ENCODE measurements at regions not wholly inside any gene's neighbourhood (a gene's known extent, or its start where the extent isn't known, plus 50 kb on each side); places are given as distances from the start of the nearest gene placed in this dataset.
"Not testable (repeated sequence)": the region's sequence is repeated elsewhere in the genome, so short reads cannot be mapped to it uniquely, and the experiment has no call there.

DNA sequence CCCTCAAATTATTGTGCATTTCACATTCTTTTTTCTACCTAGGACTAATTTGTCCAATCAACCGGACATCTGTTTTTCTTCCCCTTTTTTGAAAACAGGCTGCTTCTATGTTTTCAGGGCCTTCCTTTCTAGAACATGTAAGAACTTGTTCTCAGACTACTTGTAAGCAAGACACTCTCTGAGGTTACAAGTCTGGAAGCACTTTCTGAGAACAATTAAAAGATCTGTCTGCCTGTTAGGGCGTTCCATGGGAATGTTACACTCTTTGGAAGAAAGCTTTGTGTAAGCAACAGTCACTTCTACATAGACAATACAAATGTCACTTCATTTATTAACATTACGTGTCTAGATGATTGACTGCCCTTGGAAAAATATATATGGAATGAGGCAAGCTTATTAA lies 50.9 kb upstream of the HSPB3 start:
- DNase-seq: no peak

DNA sequence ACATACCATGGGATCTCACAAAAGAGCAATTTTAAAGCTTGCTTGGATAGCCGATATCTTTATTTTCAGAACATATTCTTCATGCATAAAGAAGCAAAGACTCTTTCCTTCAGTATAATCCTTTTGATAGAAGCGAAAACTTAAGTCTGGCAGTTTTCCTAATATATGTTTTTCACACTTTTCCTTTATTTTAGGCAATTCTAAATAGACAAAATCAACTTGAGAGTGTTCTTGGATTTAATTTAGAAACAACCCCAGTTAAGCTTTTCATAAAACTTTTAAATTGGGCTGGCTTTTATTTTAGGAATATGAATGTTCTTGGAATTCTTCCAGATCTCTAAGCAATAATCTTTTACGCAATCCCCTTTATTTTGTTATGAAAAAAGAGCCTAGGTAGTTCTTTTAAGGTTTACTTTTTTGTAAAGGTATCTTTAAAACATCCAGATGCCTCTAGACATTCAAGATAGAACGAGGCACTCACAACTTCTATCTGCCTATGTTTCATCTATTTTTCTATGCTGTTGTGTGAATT lies 51.5 kb upstream of the HSPB3 start:
- DNase-seq: no peak

DNA sequence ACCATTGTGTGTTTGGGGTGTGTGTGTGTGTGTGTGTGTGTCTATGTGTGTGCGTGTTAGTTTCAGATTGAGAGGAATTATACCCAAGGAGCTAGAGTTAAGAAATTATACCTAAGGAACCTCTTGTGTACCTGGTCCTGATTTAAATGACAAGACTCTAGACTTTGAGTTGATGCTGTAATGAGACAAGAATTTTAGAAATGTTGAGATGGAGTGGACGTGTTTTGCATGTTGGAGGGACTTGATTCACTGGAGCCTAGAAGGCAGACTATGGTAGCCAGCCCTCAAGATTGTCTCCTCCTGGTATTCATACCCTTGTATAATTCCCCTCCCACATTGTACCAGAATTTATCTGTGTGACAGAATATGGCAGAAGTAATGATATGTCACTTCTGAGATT lies 52.4 kb upstream of the HSPB3 start:
- DNase-seq: no peak

DNA sequence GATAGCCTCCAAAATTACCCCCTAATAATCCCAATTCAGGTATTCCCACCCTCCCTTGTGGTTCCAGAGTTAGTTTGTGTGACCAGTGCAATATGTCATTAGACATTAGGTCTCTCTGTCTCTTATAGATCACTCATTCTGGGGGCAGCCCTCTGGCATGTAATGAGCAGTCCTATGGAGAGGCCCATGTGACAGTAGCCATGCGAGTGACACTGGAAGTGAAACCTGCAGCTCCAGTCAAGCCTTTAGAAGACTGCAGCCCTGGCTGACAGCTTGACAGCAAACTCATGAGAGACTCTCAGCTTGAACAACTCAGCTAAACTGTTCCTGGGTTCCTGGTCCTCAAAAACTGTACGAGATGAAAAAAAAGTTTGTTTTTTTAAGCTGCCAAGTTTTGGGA lies 54.0 kb upstream of the HSPB3 start:
- peak; percentile 37 for DNase-seq

DNA sequence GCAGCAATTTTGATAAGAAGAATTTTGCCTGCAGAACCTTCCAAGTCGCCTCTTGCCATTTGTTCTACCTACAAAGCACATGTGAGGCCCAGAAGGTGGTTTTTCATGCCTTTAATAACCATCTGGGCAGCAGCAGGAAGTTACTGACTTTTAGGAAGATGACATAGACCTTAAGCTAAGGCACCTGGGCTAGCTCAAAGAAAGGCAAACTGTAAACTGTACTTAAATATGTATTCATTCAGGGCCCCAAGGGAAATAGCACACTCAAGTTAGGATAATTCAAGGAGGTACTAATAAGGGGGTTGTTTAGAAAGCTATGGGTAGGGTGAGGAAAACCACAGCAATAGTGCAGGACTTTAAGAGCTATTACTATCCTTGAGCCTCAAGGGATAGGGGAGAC lies 57.3 kb upstream of the HSPB3 start:
- no peak for DNase-seq

DNA sequence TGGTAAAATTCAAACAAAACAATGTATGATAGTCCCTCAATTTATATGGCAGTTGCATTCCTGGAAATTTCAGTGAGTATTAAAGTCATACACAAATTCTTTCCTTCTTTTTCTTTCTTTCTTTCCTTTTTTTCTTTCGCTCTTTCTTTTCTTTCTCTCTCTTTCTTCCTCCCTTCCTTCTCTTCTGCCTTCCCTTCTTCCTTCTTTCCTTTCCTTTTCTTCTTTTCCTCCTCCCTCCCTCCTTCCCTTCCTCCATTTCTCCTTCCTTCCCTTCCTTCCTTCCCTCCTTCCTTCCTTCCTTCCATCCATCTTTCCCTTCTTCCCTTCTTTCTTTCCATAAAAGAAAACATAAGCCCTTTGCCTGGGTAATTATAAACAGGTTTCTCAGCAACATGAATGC lies 58.1 kb upstream of the HSPB3 start:
- DNase-seq: no peak

DNA sequence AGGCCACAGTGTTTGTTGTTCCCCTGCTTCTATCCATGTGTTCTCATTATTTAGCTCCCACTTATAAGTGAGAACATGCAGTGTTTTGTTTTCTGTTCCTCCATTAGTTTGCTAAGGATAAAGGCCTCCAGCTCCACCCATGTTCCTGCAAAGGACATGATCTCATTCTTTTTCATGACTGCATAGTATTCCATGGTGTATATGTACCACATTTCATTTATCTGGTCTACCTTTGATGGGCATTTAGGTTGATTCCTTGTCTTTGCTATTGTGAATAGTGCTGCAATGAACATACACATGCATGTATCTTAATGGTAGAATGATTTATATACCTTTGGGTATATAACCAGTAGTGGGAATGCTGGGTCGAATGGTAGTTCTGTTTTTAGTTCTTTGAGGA lies 62.5 kb upstream of the HSPB3 start:
- not testable (repeated sequence) for DNase-seq

DNA sequence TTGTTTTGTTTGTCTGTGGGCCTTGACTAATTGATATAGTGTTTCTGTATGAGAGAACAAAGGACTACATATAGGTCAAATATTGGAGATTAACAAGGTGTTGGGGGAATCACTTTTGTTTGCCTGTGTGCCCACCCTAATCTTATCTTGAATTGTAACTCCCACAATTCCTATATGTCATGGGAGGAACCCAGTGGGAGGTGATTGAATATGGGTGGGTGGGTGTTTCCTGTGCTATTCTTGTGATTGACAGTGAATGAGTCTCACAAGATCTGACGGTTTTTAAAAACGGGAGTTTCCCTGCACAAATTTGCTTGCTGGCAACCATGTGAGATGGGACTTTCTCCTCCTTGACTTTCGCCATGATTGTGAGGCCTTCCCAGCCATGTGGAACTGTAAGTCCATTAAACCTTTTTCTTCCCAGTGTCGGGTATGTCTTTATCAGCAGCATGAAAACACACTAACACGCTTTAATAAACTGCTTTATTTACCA lies 64.9 kb upstream of the HSPB3 start:
- no peak for DNase-seq

DNA sequence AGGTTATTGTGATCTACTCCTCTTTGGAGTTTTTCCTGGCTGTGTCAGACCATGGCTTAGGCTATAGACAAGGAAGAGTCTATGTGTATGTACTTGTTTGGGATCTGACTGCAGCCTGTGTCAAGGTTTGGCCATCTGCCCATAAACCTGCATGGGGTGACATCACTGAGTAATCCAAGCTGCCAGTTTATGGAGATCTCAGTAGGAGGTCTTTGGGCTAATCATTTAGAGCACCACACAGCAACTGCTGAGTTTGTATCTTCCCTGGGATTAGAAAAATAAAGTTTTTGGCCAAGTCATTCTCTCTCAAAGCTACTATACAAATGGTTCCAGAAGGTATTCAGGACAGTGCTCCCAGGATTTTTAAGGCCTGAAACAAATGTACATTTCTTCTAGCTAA lies 65.5 kb upstream of the HSPB3 start:
- no peak for DNase-seq

DNA sequence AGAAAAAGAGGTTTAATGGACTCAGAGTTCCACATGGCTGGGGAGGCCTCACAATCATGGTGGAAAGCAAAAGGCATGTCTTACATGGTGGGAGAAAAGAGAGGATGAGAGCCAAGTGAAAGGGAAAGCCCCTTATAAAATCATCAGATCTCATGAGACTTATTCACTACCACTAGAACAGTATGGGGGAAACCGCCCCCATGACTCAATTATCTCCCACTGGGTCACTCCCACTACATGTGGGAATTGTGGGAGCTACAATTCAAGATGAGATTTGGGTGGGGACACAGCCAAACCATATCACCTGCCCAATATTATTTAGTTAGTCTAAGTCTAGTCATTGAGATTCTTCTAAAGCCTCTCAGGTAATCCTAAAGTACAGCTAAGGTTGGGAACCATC lies 66.1 kb upstream of the HSPB3 start:
- DNase-seq: peak; percentile 5

DNA sequence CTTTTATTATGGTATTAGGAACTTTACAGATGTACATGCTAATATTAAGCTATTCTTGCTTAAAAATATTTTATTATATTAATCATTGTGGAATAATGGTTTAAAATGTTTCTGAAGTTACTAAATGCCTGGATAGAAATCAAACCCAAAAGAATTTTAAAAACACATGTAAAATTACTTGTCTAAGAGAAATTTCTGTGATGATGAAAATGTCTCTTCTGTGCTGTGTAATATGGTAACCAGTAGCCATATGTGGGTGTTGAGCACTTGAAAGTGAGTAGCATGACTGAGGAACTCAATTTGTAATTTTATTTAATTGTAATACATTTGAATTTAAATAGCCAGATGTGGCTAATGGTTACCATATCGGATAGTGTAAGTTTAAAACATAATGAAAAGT lies 66.7 kb upstream of the HSPB3 start:
- DNase-seq: no peak

DNA sequence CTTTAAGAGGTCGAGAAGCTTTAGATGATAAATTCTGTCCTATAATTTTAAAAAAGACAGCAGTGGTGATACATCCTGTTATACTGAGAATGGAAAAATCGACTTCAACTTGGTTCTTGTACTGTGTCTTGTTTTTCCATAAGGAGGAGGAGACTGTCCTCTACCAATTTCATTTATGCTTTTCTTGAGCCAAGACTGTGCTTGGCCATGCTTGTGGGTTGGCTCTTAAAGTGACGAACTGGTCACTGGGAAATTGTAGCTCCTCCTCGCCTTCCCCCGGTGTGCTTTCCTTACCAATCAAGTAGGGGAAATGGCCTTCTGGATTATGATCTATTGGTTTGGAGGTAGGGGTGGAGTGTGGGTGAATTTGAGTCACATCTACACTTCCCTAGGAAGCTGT lies 67.1 kb upstream of the HSPB3 start:
- DNase-seq: no peak

DNA sequence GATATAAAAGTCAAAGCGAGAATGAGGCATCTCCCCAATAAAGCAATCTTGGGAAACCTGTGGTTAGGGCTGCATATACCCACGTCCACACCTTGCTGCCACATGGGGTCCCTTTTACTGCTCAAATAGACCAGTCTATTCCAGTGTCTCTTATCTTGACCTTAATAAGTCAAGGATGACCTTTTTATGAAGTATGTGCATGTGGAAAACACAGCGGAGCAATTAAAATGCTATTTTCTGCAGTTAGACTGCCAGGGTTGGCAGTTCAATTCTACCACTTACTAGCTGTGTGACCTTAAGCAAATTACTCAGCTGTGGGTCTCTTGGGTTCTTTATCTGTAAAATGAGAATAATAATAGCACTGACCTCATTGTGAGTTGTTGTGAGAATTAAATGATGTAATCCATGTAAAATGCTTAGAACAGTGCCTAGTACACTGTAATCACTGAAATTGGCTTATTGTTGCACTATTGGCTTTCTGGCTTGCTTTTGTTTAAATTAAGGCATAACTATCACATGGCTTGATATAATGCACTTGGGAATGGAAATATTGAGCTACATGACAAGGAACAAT lies 67.8 kb upstream of the HSPB3 start:
- DNase-seq: no peak

DNA sequence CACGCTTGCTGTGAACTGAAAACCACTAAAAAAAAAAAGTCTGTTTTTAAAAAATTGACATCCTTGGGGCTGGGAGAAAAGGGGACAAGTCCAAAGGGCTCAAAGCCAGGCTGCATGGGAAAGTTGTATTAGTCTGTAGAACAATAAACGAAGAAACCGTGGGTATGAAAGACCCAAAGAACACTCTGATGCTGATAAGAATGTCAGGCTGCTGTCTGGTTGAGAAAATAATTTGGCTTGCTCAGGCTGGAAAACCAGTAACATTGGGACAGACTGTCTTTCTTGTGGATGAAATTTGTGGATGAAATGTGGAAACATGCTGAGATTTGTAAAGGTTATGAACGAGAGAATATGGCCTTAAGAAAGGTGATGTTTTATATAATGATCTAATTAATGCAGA lies 68.5 kb upstream of the HSPB3 start:
- no peak for DNase-seq

DNA sequence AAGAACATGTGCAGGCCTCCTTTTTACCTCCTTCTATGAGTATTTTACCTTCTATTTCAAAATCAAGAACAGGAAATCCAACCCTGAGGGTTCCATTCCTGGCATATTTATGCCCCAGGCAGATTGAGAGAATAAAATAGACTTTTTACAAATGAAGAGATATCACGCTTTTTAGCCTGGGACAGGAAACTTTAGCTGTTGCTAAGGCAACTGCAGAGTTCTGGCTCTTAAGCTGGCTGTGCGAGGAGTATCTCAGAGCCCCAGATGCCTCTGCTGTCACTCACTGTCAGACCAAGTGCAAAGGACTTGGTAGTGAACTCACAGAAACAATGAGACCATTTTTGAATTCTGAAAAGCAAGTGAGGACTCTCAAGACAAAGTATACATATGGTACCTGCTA lies 69.5 kb upstream of the HSPB3 start:
- DNase-seq: no peak

DNA sequence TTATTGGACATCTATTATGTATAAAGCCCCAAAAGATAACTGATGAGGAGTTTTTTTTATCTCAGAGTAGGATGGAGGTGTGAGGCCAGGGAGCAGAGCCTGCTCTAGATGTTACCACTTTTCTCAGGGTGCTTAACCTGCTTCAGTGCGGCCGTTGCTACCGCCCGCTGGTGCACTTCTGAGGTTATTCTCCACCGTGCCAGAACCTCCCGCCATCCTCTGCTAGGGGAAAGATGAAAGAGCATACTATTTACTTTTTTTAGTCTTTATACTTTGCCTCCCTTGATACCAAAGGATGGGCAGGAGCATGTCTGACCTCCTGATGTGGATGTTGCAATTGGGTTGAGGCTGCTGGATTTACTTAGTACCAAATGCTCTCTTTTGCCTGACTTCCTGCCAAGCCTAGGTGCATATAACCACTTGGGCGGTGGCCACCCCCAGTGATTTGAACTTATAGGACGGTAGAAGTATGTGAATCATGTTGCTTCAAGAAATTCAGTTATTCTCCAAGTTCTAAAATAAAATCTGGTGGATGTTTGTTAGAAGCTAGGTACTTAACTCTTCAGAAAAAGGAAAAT lies 71.1 kb upstream of the HSPB3 start:
- no peak for DNase-seq

DNA sequence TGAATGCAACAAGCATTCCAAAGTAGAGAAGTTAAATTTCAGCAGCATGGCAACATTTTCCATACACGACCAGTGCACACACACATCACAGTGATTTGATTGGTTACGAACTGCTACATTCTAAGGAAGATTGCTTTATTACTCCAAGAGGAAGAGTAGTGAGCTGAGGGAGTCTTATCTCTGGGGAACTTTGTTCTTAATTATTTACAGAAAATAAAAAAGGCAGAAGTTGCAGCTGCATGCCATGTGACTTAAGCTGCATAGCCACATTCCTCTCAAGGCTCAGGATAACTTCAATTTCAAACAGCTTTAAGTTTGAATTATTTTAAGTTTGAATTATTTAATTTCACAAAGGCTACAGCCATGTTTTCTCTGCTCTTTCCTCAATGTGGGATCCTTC lies 71.6 kb upstream of the HSPB3 start:
- DNase-seq: no peak

DNA sequence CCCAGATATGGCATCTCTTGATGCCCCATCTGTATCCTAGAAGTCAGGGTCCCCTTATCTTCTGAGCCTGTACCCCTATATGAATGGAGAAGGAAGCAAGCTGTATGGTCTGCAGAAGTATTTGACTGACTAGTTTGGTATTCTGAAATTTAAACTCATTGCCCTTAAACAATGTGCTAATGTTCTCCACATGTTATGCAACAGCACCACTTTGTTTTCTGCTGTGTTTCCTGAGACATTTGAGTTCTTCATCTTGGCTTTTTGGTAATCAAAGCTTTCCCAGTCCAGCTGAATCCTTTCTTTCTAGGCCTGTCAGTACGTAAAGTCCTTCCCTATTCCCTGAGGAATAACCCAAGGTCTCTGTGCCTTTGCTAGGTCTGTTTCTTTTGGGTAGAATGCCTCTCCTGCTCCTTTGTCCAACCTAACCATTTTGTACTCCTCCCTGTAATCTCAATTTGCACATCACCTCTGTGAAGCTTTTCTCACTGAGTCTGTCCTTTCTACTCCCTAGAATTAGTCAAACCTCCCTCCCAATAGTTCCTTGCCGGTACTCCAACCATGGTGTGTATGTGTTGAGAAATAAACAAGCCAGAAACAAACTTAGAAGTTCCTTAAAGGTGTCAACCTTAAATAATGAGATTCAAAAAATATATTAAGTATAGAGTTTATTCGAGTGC lies 72.1 kb upstream of the HSPB3 start:
- peak; percentile 22 for DNase-seq

DNA sequence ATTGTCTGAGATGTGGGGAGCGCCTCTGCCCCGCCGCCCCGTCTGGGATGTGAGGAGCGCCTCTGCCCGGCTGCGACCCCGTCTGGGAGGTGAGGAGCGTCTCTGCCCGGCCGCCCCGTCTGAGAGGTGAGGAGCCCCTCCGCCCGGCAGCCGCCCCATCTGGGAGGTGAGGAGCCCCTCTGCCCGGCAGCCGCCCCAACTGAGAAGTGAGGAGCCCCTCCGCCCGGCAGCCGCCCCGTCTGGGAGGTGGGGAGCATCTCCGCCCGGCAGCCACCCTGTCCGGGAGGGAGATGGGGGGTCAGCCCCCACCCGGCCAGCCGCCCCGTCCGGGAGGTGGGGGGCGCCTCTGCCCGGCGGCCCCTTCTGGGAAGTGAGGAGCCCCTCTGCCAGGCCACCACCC lies 70.9 kb upstream of the ARL15 start:
- not testable (repeated sequence) for DNase-seq

DNA sequence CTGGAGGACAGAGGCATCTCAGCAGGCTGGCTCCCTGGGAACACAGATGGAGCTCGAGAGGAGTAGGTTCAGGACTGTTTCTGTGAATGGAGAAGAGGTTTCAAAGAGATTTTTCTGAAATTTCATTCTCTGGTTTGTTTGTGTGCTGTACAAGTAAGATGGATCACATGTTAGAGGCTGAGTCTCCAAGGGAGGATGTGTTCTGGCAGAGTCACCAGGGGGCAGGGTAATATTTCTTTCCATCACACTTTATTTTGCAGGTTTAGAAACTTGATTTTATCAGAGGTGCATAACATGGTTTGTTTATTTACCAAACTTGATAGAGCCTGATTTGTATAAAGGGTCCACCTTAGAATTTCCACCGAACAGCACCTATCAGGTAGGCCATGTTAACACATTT lies 69.2 kb upstream of the ARL15 start:
- no peak for DNase-seq

DNA sequence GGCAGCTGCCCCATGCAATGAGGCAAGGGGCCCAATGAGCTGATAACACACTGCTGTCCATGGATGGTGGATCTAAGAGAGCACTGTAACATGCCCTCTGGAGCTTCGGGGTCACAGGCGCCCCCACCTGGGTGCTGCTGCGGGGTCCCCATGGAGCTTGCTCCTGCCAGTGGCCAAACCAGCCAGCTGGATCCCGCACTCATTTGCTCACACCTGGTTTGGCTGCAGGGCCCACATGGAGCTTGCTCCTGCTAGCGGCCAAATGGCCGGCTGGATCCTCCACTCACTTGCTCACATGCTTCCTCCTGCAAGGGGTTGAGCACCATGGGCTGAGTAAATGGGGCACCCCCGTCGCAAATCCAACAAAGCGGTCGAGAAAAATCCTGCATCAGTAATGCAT lies 68.3 kb upstream of the ARL15 start:
- no peak for DNase-seq

DNA sequence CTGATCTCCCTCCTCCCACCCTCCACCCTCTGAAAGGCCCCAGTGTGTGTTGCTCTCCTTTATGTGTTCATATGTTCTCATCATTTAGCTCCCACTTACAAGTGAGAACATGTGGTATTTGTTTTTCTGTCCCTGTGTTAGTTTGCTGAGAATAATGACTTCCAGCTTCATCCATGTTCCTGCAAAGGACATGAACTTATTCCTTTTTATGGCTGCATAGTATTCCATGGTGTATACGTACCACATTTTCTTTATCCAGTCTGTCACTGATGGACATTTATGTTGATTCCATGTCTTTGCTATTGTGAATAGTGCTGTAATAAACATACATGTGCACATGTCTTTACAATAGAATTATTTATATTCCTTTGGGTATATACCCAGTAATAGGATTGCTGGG lies 67.0 kb upstream of the ARL15 start:
- not testable (repeated sequence) for DNase-seq

DNA sequence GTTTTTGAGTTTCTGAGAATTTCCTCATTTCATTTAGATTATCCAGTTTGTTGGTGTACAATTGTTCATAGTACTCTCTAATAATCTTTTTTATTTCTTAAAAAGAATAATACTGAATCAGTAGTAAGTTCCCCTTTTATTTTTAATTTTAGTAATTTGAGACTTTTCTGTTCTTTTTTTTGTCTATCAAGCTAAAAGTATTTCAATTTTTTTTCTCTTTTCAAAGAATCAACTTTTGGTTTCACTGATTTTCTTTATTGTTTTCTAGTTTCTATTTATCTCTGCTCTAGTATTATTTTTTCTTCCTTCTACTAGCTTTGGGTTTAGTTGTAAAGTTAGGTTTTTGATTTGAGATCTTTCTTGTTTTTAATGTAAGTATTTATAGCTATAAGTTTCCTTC lies 60.6 kb upstream of the ARL15 start:
- no peak for DNase-seq

DNA sequence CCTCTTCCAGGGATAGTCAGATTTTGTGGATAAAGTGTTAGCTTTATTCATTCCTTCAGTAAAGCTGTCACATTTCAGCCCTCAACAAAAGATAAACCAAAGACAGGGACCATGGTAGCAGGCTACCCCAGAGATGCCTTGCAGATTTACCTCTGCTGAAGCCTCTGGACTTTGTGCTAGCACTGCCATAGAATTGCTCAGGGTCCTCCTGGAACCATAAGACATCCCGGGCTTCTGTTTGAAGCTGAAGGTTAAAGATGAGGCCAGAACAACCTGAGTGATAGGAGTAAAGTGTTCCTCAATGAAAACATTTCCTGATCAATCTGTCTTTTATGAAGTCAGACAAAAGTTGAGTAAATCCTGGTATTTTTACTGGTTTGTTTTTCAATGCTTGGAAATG lies 57.5 kb upstream of the ARL15 start:
- no peak for DNase-seq

DNA sequence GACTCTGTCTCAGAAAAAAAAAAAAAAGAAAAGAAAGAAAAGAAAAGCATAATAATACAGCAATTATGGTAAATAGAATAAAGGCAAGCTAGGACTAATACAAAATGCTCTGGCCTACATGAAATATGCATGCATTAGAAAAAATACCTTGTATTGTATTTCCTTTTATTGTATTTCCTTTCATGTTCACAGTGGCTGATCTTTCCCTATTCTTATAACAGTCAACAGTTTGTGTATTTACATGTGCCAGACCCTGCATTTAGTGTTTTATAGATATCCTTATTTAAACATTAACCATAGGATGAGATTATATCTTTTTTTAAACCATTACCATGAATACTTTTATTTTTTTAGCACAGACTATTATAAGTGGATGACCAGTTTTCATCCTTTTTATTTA lies 56.3 kb upstream of the ARL15 start:
- DNase-seq: no peak

Measured in inflammatory macrophage treated with lipopolysaccharide for 4 hours (primary cell).